ENCODE measurements at regions not wholly inside any gene's neighbourhood (a gene's known extent, or its start where the extent isn't known, plus 50 kb on each side); places are given as distances from the start of the nearest gene placed in this dataset.
A peak's percentile ranks its signal among the peaks of the same experiment; 100 is the strongest.

GRCh38 chr10:94094540-94094939, 100.8 kb downstream of the PLCE1 start:
- no peaks in the 10 kb centered on the region for H3K27me3 ChIP-seq (replicated peaks)
- in situ Hi-C loops (cut with HindIII; ENCODE audit: low pct_ligation_motif_present, low sequenced_read_pairs), result no loop called here
- H3K27ac ChIP-seq, result no peak overlapping the region
- no peak for DNase-seq
- TF ChIP-seq CTCF (IDR thresholded peaks at IDR 0.05; ENCODE audit: low read depth, low read length, missing control alignments), result no peak
- no peak overlapping the region for H3K4me3 ChIP-seq (ENCODE audit: low read depth, low read length)
- no peaks in the 10 kb centered on the region for H3K36me3 ChIP-seq (replicated peaks)

GRCh38 chr10:94097656-94098055, 103.9 kb downstream of the PLCE1 start:
- no peak for TF ChIP-seq CTCF (IDR thresholded peaks at IDR 0.05; ENCODE audit: low read depth, low read length, missing control alignments)
- in situ Hi-C loops (cut with HindIII; ENCODE audit: low pct_ligation_motif_present, low sequenced_read_pairs), result no loop called here
- H3K4me3 ChIP-seq (ENCODE audit: low read depth, low read length), result no peak overlapping the region
- H3K27ac ChIP-seq, result no peak overlapping the region
- DNase-seq, result peak; percentile 33
- H3K27me3 ChIP-seq (replicated peaks), result no peaks in the 10 kb centered on the region
- H3K36me3 ChIP-seq (replicated peaks), result no peaks in the 10 kb centered on the region

- in situ Hi-C loops (cut with HindIII; ENCODE audit: low pct_ligation_motif_present, low sequenced_read_pairs), result no loop called here
- no peak overlapping the region for H3K27ac ChIP-seq
- H3K4me3 ChIP-seq (ENCODE audit: low read depth, low read length), result no peak overlapping the region
- H3K27me3 ChIP-seq (replicated peaks), result no peaks in the 10 kb centered on the region
- no peak for TF ChIP-seq CTCF (IDR thresholded peaks at IDR 0.05; ENCODE audit: low read depth, low read length, missing control alignments)
- DNase-seq, result no peak
- no peaks in the 10 kb centered on the region for H3K36me3 ChIP-seq (replicated peaks)
These were observed 105.2 kb downstream of the PLCE1 start for GRCh38 chr10:94098896-94099295.

GRCh38 chr10:94101894-94102293, 108.2 kb downstream of the PLCE1 start:
- no peak overlapping the region for H3K27ac ChIP-seq
- in situ Hi-C loops (cut with HindIII; ENCODE audit: low pct_ligation_motif_present, low sequenced_read_pairs), result no loop called here
- no peak for DNase-seq
- no peak overlapping the region for H3K4me3 ChIP-seq (ENCODE audit: low read depth, low read length)
- H3K27me3 ChIP-seq (replicated peaks), result no peaks in the 10 kb centered on the region
- no peak for TF ChIP-seq CTCF (IDR thresholded peaks at IDR 0.05; ENCODE audit: low read depth, low read length, missing control alignments)
- H3K36me3 ChIP-seq (replicated peaks), result no peaks in the 10 kb centered on the region

- no peak overlapping the region for H3K27ac ChIP-seq
- in situ Hi-C loops (cut with HindIII; ENCODE audit: low pct_ligation_motif_present, low sequenced_read_pairs), result no loop called here
- H3K36me3 ChIP-seq (replicated peaks), result no peaks in the 10 kb centered on the region
- no peaks in the 10 kb centered on the region for H3K27me3 ChIP-seq (replicated peaks)
- no peak for TF ChIP-seq CTCF (IDR thresholded peaks at IDR 0.05; ENCODE audit: low read depth, low read length, missing control alignments)
- H3K4me3 ChIP-seq (ENCODE audit: low read depth, low read length), result no peak overlapping the region
- no peak for DNase-seq
These were observed 108.7 kb downstream of the PLCE1 start for GRCh38 chr10:94102436-94102835.

- H3K4me3 ChIP-seq (ENCODE audit: low read depth, low read length), result no peak overlapping the region
- H3K27me3 ChIP-seq (replicated peaks), result no peaks in the 10 kb centered on the region
- DNase-seq, result no peak
- H3K27ac ChIP-seq, result no peak overlapping the region
- TF ChIP-seq CTCF (IDR thresholded peaks at IDR 0.05; ENCODE audit: low read depth, low read length, missing control alignments), result no peak
- no peaks in the 10 kb centered on the region for H3K36me3 ChIP-seq (replicated peaks)
- in situ Hi-C loops (cut with HindIII; ENCODE audit: low pct_ligation_motif_present, low sequenced_read_pairs), result no loop called here
These were observed 109.5 kb downstream of the PLCE1 start for GRCh38 chr10:94103192-94103591.

All from brain microvascular endothelial cell (primary cell).